Uterus (tissue), 3 donors: ENCODE measurements at regions not wholly inside any gene's neighbourhood (a gene's known extent, or its start where the extent isn't known, plus 50 kb on each side); places are given as distances from the start of the nearest gene placed in this dataset.

Source experiments
- DNase-seq, 2 donors: peaks; one replicate each; pipeline ENCODE4 v3.0.0-alpha.2; 2019 to 2020
- H3K27ac ChIP-seq, 2 donors: fragments of 200-600 bp; sonication (generic); 1 replicate in 1 of 2; 2 replicates in 1 of 2; pipeline ENCODE4 v1.5.1; 2016 to 2018
- H3K27me3 ChIP-seq, 2 donors: fragments of 200-600 bp; sonication (generic); one replicate each; pipeline ENCODE4 v1.5.1; 2018 to 2019; ENCODE audit warnings: control low read depth in 1 of 2
- H3K36me3 ChIP-seq, 2 donors: fragments of 200-600 bp; sonication (generic); one replicate each; pipeline ENCODE4 v1.5.1; 2019; ENCODE audit warnings: control low read depth in 1 of 2
- H3K4me1 ChIP-seq, 2 donors: fragments of 200-600 bp; sonication (generic); one replicate each; pipeline ENCODE4 v1.5.1; 2018 to 2019; ENCODE audit warnings: control low read depth in 1 of 2
- H3K4me3 ChIP-seq, 2 donors: fragments of 200-600 bp; sonication (generic); 1 replicate in 1 of 2; 2 replicates in 1 of 2; pipeline ENCODE4 v1.5.1; 2018 to 2019; ENCODE audit warnings: mild to moderate bottlenecking in 1 of 2
- H3K9me3 ChIP-seq, 2 donors: fragments of 200-600 bp; sonication (generic); one replicate each; pipeline ENCODE4 v1.5.1; 2019; ENCODE audit warnings: control low read depth in 1 of 2
- POLR2A ChIP-seq, 2 donors: fragments of 450-650 bp; IDR thresholded peaks; one replicate each; pipeline ENCODE4 v1.6.1; 2016; ENCODE audit warnings: antibody characterized with exemption in 2 of 2, mild to moderate bottlenecking in 1 of 2, moderate library complexity in 1 of 2
- intact Hi-C: fragments of 100-400 bp; cut with DNase I; formaldehyde crosslinking; loops from one replicate; pipeline ENCODE4 v1.15.1; 2023; ENCODE audit warnings: low total_unique reads
- TF ChIP-seq, protein P1 (sequence below), 4 experiments: fragments of 200-600 bp in 2 of 4; fragments of 450-650 bp in 2 of 4; sonication (generic) in 2 of 4; IDR thresholded peaks; one replicate each; pipeline ENCODE4 v1.5.1; 2016 to 2019; ENCODE audit warnings: antibody characterized with exemption in 4 of 4, mild to moderate bottlenecking in 2 of 4, moderate library complexity in 1 of 4
- donor health status: DM: yes; HTN: yes; CAD: no.

DNA sequence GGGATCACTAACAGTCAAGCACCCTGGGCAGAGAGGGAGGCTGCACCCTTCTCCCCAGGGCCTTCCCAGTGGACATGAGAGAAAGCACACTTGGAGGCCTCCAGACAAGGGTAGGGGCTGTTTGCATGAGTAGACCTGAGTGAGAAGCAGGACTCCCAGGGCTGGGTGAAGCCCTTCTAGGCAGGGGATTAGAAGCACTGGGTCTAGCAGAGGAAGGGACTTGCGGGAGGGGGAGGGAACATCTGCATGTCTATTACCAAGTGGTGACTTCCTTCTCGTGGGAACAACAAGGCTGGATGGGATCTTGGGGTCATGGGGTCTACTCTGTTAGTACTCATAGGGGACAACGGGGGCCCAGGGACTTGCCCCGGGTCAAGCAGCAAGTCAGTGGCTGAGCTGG lies 67.8 kb downstream of the EMX2 start:
- H3K36me3 ChIP-seq: no peaks in the 10 kb centered on the region
- no peak overlapping the region for H3K4me3 ChIP-seq
- H3K27ac ChIP-seq: peak overlapping the region; percentile 83 to 89
- intact Hi-C loops: no loop called here
- peaks cover 9 to 13% of the 10 kb centered on the region in 2 donors for H3K4me1 ChIP-seq
- no peaks in the 10 kb centered on the region for H3K9me3 ChIP-seq
- TF ChIP-seq POLR2A (IDR thresholded peaks at IDR 0.05): no peak
- TF ChIP-seq, protein P1, sequence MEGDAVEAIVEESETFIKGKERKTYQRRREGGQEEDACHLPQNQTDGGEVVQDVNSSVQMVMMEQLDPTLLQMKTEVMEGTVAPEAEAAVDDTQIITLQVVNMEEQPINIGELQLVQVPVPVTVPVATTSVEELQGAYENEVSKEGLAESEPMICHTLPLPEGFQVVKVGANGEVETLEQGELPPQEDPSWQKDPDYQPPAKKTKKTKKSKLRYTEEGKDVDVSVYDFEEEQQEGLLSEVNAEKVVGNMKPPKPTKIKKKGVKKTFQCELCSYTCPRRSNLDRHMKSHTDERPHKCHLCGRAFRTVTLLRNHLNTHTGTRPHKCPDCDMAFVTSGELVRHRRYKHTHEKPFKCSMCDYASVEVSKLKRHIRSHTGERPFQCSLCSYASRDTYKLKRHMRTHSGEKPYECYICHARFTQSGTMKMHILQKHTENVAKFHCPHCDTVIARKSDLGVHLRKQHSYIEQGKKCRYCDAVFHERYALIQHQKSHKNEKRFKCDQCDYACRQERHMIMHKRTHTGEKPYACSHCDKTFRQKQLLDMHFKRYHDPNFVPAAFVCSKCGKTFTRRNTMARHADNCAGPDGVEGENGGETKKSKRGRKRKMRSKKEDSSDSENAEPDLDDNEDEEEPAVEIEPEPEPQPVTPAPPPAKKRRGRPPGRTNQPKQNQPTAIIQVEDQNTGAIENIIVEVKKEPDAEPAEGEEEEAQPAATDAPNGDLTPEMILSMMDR (IDR thresholded peaks at IDR 0.05): no peak
- H3K27me3 ChIP-seq: no peaks in the 10 kb centered on the region
- no peak for DNase-seq

DNA sequence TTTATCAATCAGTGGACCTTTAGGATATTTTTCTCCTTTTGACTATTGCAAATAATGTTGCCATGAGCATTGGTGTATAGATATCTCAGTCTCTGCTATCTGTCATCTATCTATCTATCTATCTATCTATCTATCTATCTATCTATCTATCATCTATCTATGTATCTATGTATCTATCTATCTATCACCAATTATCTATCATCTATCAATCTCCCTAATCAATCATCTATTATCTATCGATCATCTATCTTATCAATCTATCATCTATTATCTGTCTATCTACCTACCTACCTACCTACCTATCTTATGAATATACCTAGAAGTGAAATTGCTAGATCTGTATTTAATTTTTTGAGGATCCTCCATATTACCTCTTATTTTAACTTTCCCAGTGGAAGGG lies 69.6 kb downstream of the EMX2 start:
- no peak overlapping the region for H3K4me3 ChIP-seq
- intact Hi-C loops: no loop called here
- no peaks in the 10 kb centered on the region for H3K36me3 ChIP-seq
- DNase-seq: no peak
- peaks cover 9 to 13% of the 10 kb centered on the region in 2 donors for H3K4me1 ChIP-seq
- TF ChIP-seq, protein P1 (IDR thresholded peaks at IDR 0.05): no peak
- TF ChIP-seq POLR2A (IDR thresholded peaks at IDR 0.05): no peak
- H3K27me3 ChIP-seq: no peaks in the 10 kb centered on the region
- no peaks in the 10 kb centered on the region for H3K9me3 ChIP-seq
- H3K27ac ChIP-seq: no peak overlapping the region

- DNase-seq: no peak
These were observed 73.1 kb downstream of the EMX2 start for GRCh38 chr10:117615649-117616048.

DNA sequence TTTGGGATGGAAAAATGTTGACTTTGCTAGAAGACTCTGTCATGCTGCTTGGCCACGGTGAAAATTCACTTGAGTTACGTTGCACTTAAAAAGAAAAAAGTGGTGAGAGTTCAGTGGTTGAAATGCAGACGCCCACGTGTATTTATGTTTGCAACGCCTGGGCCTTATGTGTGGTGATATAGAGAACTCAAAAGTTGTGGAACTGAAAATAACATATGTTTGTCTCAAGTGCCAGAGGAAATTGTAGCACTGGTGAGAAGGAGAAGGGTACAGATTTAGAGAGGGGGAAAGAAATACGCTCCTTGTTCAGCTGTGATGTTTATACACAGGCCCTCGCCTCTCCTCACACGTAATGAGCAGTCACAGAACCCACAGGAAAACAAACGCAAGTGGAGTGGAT lies 73.6 kb downstream of the EMX2 start:
- no peaks in the 10 kb centered on the region for H3K4me1 ChIP-seq
- H3K9me3 ChIP-seq: no peaks in the 10 kb centered on the region
- no peak overlapping the region for H3K27ac ChIP-seq
- no peak for TF ChIP-seq POLR2A (IDR thresholded peaks at IDR 0.05)
- intact Hi-C loops: no loop called here
- DNase-seq: no peak
- no peaks in the 10 kb centered on the region for H3K27me3 ChIP-seq
- H3K36me3 ChIP-seq: no peaks in the 10 kb centered on the region
- no peak overlapping the region for H3K4me3 ChIP-seq

More at GRCh38 chr10:117615649-117616048, 73.1 kb downstream of the EMX2 start:
- Histone ChIP-seq H3K27me3 (no peaks in the 10 kb centered on the region), H3K36me3 (no peaks in the 10 kb centered on the region), H3K27ac (no peak overlapping the region), H3K4me1 (no peaks in the 10 kb centered on the region), H3K4me3 (no peak overlapping the region), H3K9me3 (no peaks in the 10 kb centered on the region)
- intact Hi-C loops: no loop called here
- TF ChIP-seq, protein P1 (IDR thresholded peaks at IDR 0.05): no peak
- no peak for TF ChIP-seq POLR2A (IDR thresholded peaks at IDR 0.05)

DNA sequence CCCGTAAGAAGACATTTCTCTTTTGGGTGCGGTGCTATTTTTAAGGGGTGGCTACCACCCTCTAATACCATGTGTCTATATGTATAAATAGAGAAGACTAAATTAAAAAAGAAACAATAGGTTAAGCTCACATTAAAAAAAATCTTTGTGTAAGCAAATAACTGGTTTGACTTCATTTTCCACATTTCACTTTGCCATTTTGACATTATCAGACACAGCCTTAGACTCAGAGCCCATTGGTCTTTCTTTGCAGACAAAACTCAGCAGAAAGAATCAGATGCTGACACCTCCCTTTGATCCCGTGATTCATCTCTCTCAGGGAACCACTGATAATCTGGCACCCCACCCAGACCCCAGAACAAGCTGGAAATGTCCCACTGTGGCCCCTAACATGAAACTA lies 74.5 kb downstream of the EMX2 start:
- H3K4me3 ChIP-seq: no peak overlapping the region
- no peak for DNase-seq
- H3K4me1 ChIP-seq: no peaks in the 10 kb centered on the region
- no peaks in the 10 kb centered on the region for H3K27me3 ChIP-seq
- H3K27ac ChIP-seq: no peak overlapping the region
- H3K9me3 ChIP-seq: no peaks in the 10 kb centered on the region
- TF ChIP-seq, protein P1 (IDR thresholded peaks at IDR 0.05): no peak
- TF ChIP-seq POLR2A (IDR thresholded peaks at IDR 0.05): no peak
- intact Hi-C loops: no loop called here
- H3K36me3 ChIP-seq: no peaks in the 10 kb centered on the region

GRCh38 chr10:117617659-117618058 lies 75.1 kb downstream of the EMX2 start:
- Histone ChIP-seq H3K4me3 (no peak overlapping the region), H3K9me3 (no peaks in the 10 kb centered on the region), H3K27ac (no peak overlapping the region), H3K4me1 (no peaks in the 10 kb centered on the region), H3K36me3 (no peaks in the 10 kb centered on the region), H3K27me3 (no peaks in the 10 kb centered on the region)
- TF ChIP-seq, protein P1 (IDR thresholded peaks at IDR 0.05): no peak
- TF ChIP-seq POLR2A (IDR thresholded peaks at IDR 0.05): no peak
- intact Hi-C loops: no loop called here
- DNase-seq: no peak
